ENCODE measurements at regions not wholly inside any gene's neighbourhood (a gene's known extent, or its start where the extent isn't known, plus 50 kb on each side); places are given as distances from the start of the nearest gene placed in this dataset.
A peak's percentile ranks its signal among the peaks of the same experiment; 100 is the strongest.

- TF ChIP-seq MTA2 (IDR thresholded peaks at IDR 0.05; ENCODE audit: low read depth) = peak; percentile 26; the same call in 1 of the 2 replicates
- TF ChIP-seq NR2C2 (IDR thresholded peaks at IDR 0.05; ENCODE audit: borderline replicate concordance, control insufficient read depth, insufficient read length, low read depth) = no peak
- 0 out of 2 replicates have a peak, but pooled peaks have one; percentile 20 for TF ChIP-seq DPF2 (IDR thresholded peaks at IDR 0.05)
- TF ChIP-seq NR2F1 (conservative IDR thresholded peaks at IDR 0.05) = peak; percentile 68
- no peak for TF ChIP-seq MYC (IDR thresholded peaks at IDR 0.05; ENCODE audit: insufficient read depth, insufficient read length, insufficient replicate concordance, low read length, severe bottlenecking)
- TF ChIP-seq RCOR1 (conservative IDR thresholded peaks at IDR 0.05; ENCODE audit: low read depth, low read length) = no peak
- TF ChIP-seq TCF3 (IDR thresholded peaks at IDR 0.05; ENCODE audit: borderline replicate concordance, insufficient read depth, low read depth, low read length) = no peak
- no peak for TF ChIP-seq E2F4 (IDR thresholded peaks at IDR 0.05; ENCODE audit: low read depth, low read length)
- TF ChIP-seq IRF4 (IDR thresholded peaks at IDR 0.05; ENCODE audit: low read depth, low read length) = no peak
- no peak for TF ChIP-seq WRNIP1 (IDR thresholded peaks at IDR 0.05; ENCODE audit: borderline replicate concordance, low read depth, low read length)
- TF ChIP-seq PAX5 (IDR thresholded peaks at IDR 0.05; ENCODE audit: borderline replicate concordance, low read depth, low read length) = no peak
- TF ChIP-seq MEF2B (IDR thresholded peaks at IDR 0.05; ENCODE audit: partially characterized antibody, poor library complexity, severe bottlenecking) = peak; percentile 10
- no peak for TF ChIP-seq SMAD1 (IDR thresholded peaks at IDR 0.05; ENCODE audit: low read depth, partially characterized antibody)
- TF ChIP-seq JUND (IDR thresholded peaks at IDR 0.05; ENCODE audit: low read depth, low read length) = 0 out of 2 replicates have a peak, but pooled peaks have one; percentile 13
- TF ChIP-seq MLLT1 (IDR thresholded peaks at IDR 0.05) = no peak
- no peak for TF ChIP-seq MTA3 (IDR thresholded peaks at IDR 0.05; ENCODE audit: borderline replicate concordance, low read length)
- TF ChIP-seq NFXL1 (IDR thresholded peaks at IDR 0.05; ENCODE audit: borderline replicate concordance) = no peak
- no peak for TF ChIP-seq KAT2A (conservative IDR thresholded peaks at IDR 0.05; ENCODE audit: control insufficient read depth, low read depth, low read length)
- no peak for TF ChIP-seq ASH2L (IDR thresholded peaks at IDR 0.05; ENCODE audit: borderline replicate concordance, low read depth)
- no peak for TF ChIP-seq RELA (IDR thresholded peaks at IDR 0.05; ENCODE audit: borderline replicate concordance, partially characterized antibody)
Measured at GRCh38 chr21:38979271-38980121, 173.8 kb downstream of the ETS2 start (continued).

All from GM12878 (cell line).